IMR-90 (cell line): ENCODE measurements at regions not wholly inside any gene's neighbourhood (a gene's known extent, or its start where the extent isn't known, plus 50 kb on each side); places are given as distances from the start of the nearest gene placed in this dataset.

Source experiments
- ATAC-seq: fragments of 200-7000 bp; cut with Tn5 transposase; 2 replicates; pipeline ENCODE4 v1.9.1; 2020; ENCODE audit warnings: low read depth, mild to moderate bottlenecking, moderate library complexity
- BruUV-seq: library from RNA; stranded (reverse); fragments of 400-500 nt; replicated peaks from 2 replicates; lab custom pipeline; 2021; lab: Mats Ljungman, UMichigan
- CTCF ChIA-PET: fragments of 300-600 bp; formaldehyde crosslinking; extraction: SDS; loops from one replicate; lab custom pipeline; 2021; ENCODE audit warnings: antibody characterized with exemption; lab: Yijun Ruan, JAX
- POLR2A ChIA-PET: fragments of 300-600 bp; sonication (Branson Sonifier 250); formaldehyde crosslinking; loops from one replicate; lab custom pipeline; 2022; ENCODE audit warnings: antibody characterized with exemption; ENCODE audit not compliant: unreplicated experiment; lab: Charles Lee
- DNase-seq: peaks from one replicate; pipeline ENCODE4 v3.0.0; 2013
- H2AFZ ChIP-seq: replicated peaks from 2 replicates; pipeline ENCODE3; 2013; ENCODE audit warnings: low read length, mild to moderate bottlenecking; ENCODE audit not compliant: poor library complexity
- H2AK5ac ChIP-seq: 2 replicates; pipeline ENCODE4 v1.6.1; 2013; ENCODE audit warnings: low read depth, low read length, inconsistent platforms
- H2AK9ac ChIP-seq: replicated peaks from 2 replicates; pipeline ENCODE3; 2013; ENCODE audit warnings: mild to moderate bottlenecking, low read depth, low read length, moderate library complexity; ENCODE audit not compliant: poor library complexity
- H2BK120ac ChIP-seq: 2 replicates; pipeline ENCODE4 v1.6.1; 2013; ENCODE audit warnings: low read depth, low read length, inconsistent platforms
- H2BK15ac ChIP-seq: 3 replicates; pipeline ENCODE4 v1.6.1; 2013; ENCODE audit warnings: low read depth, low read length, inconsistent platforms
- H2BK20ac ChIP-seq: 2 replicates; pipeline ENCODE4 v1.6.1; 2013; ENCODE audit warnings: low read depth, mild to moderate bottlenecking, inconsistent platforms, low read length, moderate library complexity
- H2BK5ac ChIP-seq: 2 replicates; pipeline ENCODE4 v1.6.1; 2013; ENCODE audit warnings: mild to moderate bottlenecking, low read depth, low read length, inconsistent platforms; ENCODE audit not compliant: poor library complexity, severe bottlenecking
- H3K14ac ChIP-seq: replicated peaks from 2 replicates; pipeline ENCODE4 v1.6.1; 2013; ENCODE audit warnings: low read depth, low read length, inconsistent platforms
- H3K18ac ChIP-seq: 2 replicates; pipeline ENCODE4 v1.6.1; 2013; ENCODE audit warnings: low read depth, low read length, control low read depth
- H3K23ac ChIP-seq: 2 replicates; pipeline ENCODE4 v1.6.1; 2013; ENCODE audit warnings: low read depth, low read length, inconsistent platforms
- H3K27ac ChIP-seq: 2 replicates; pipeline ENCODE4 v1.5.1; 2013; ENCODE audit warnings: mild to moderate bottlenecking, control low read depth, low read length; ENCODE audit not compliant: insufficient read depth
- H3K27me3 ChIP-seq: 2 replicates; pipeline ENCODE4 v1.6.1; 2013; ENCODE audit warnings: low read length; ENCODE audit not compliant: control insufficient read depth, insufficient read depth
- H3K36me3 ChIP-seq: 2 replicates; pipeline ENCODE4 v1.6.1; 2013; ENCODE audit warnings: low read length, mixed read lengths; ENCODE audit not compliant: control insufficient read depth, insufficient read depth
- H3K4ac ChIP-seq: 2 replicates; pipeline ENCODE4 v1.6.1; 2013; ENCODE audit warnings: low read depth, low read length, inconsistent platforms
- H3K4me1 ChIP-seq: 2 replicates; pipeline ENCODE4 v1.6.1; 2013; ENCODE audit warnings: low read length, mixed read lengths; ENCODE audit not compliant: control insufficient read depth, insufficient read depth
- H3K4me2 ChIP-seq: 2 replicates; pipeline ENCODE4 v1.6.1; 2013; ENCODE audit warnings: low read depth, mild to moderate bottlenecking, control low read depth, low read length, moderate library complexity
- H3K4me3 ChIP-seq: 2 replicates; pipeline ENCODE4 v1.5.1; 2013; ENCODE audit warnings: low read depth, mild to moderate bottlenecking, control low read depth, low read length, moderate library complexity; ENCODE audit not compliant: insufficient read depth
- H3K56ac ChIP-seq: 2 replicates; pipeline ENCODE4 v1.6.1; 2013; ENCODE audit warnings: low read length, inconsistent platforms; ENCODE audit not compliant: insufficient read depth; ENCODE audit errors: extremely low read depth
- H3K79me1 ChIP-seq, 2 experiments: 2 replicates each; pipeline ENCODE4 v1.6.1; 2013; ENCODE audit warnings: low read length in 2 of 2, inconsistent platforms in 1 of 2, low read depth in 1 of 2
- H3K9ac ChIP-seq: 2 replicates; pipeline ENCODE4 v1.6.1; 2013; ENCODE audit warnings: low read depth, low read length, control low read depth
- H3K9me1 ChIP-seq: 2 replicates; pipeline ENCODE4 v1.6.1; 2013; ENCODE audit warnings: low read length, inconsistent platforms; ENCODE audit not compliant: insufficient read depth
- H3K9me3 ChIP-seq: 2 replicates; pipeline ENCODE4 v1.6.1; 2013; ENCODE audit warnings: low read length; ENCODE audit not compliant: control insufficient read depth, insufficient read depth
- H4K20me1 ChIP-seq: 2 replicates; pipeline ENCODE4 v1.6.1; 2013; ENCODE audit warnings: low read length, inconsistent platforms; ENCODE audit not compliant: insufficient read depth
- H4K5ac ChIP-seq: 2 replicates; pipeline ENCODE4 v1.6.1; 2013; ENCODE audit warnings: mild to moderate bottlenecking, low read depth, low read length, control low read depth
- H4K8ac ChIP-seq, 2 experiments: 2 replicates each; pipeline ENCODE4 v1.6.1; 2013; ENCODE audit warnings: low read depth in 2 of 2, low read length in 2 of 2, control low read depth in 1 of 2, inconsistent platforms in 1 of 2
- H4K91ac ChIP-seq: 2 replicates; pipeline ENCODE4 v1.6.1; 2013; ENCODE audit warnings: low read depth, low read length, inconsistent platforms; ENCODE audit not compliant: insufficient read depth
- CHD1 ChIP-seq: IDR thresholded peaks from 2 replicates; pipeline ENCODE4 v1.6.1; 2012; ENCODE audit warnings: low read depth, low read length, improper control_type of control experiment
- FOS ChIP-seq: fragments of 150-350 bp; IDR thresholded peaks from 2 replicates; pipeline ENCODE4 v1.6.1; 2016; ENCODE audit warnings: low read depth, low read length
- MAZ ChIP-seq: IDR thresholded peaks from 2 replicates; pipeline ENCODE4 v1.6.1; 2012; ENCODE audit warnings: low read depth, mild to moderate bottlenecking, low read length, improper control_type of control experiment, moderate library complexity, borderline replicate concordance
- NFE2L2 ChIP-seq: fragments of 150-350 bp; IDR thresholded peaks from 2 replicates; pipeline ENCODE4 v1.6.1; 2016; ENCODE audit warnings: low read depth, mild to moderate bottlenecking, low read length
- POLR2A ChIP-seq: IDR thresholded peaks from 2 replicates; pipeline ENCODE4 v1.6.1; 2012; ENCODE audit warnings: mild to moderate bottlenecking, low read depth, low read length
- RFX5 ChIP-seq: IDR thresholded peaks from 2 replicates; pipeline ENCODE4 v1.8.0; 2012; ENCODE audit warnings: low read depth, mild to moderate bottlenecking, low read length, moderate library complexity
- WGBS, 2 experiments: methylation state at CpG; one replicate each; pipeline versions ENCODE4 v1.1.5 to v1.1.7; 2013; ENCODE audit warnings: missing lambda C conversion rate in 2 of 2; ENCODE audit not compliant: insufficient read length in 1 of 2; ENCODE audit errors: extremely low coverage in 2 of 2; 5-methylcytosine and 5-hydroxymethylcytosine counted together
- dilution Hi-C: fragments of 300-500 bp; cut with HindIII; formaldehyde crosslinking; loops from one replicate; pipeline ENCODE4 v1.14.3; 2018; ENCODE audit warnings: low sequenced_read_pairs; ENCODE audit not compliant: unreplicated experiment
- in situ Hi-C: fragments of 300-500 bp; cut with MboI; formaldehyde crosslinking; loops from 3 replicates; pipeline ENCODE4 v1.14.3; 2019; ENCODE audit warnings: low sequenced_read_pairs, inconsistent platforms, mixed read lengths
- intact Hi-C: fragments of 100-400 bp; cut with micrococcal nuclease; formaldehyde crosslinking; loops from 2 replicates; pipeline ENCODE4 v1.10.0; 2022

DNA sequence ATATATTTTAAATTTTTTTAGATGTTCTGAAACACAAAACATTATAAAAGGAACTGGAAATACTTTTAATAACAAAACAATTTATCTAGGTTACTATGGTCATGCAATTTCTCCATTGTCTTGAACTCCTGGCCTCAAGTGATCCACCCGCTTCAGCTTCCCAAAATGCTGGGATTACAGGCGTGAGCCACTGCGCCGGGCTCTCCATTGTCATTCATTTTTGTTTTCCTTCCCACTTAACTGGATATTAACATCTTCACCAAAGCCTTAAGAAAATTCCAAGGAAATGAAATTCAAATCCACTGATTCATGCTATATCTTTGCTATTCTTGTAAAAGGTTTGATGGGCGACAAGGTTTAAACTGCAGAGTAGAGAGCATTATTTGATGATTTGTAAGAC is 279.5 kb upstream of the PKN2 start:
- Histone ChIP-seq H4K8ac (no peak overlapping the region), H3K36me3 (no peaks in the 10 kb centered on the region), H3K4me2 (no peak overlapping the region), H2BK15ac (no peak overlapping the region), H3K56ac (no peak overlapping the region), H2AK5ac (no peak overlapping the region), H2BK5ac (no peak overlapping the region), H2BK20ac (no peak overlapping the region), H4K91ac (no peak overlapping the region), H2AK9ac (no peak overlapping the region), H3K27ac (no peak overlapping the region), H2AFZ (no peak overlapping the region), H4K20me1 (no peaks in the 10 kb centered on the region), H3K23ac (no peak overlapping the region), H3K79me1 (no peaks in the 10 kb centered on the region), H3K4me1 (no peaks in the 10 kb centered on the region), H4K5ac (no peak overlapping the region), H3K9me1 (no peaks in the 10 kb centered on the region), H3K27me3 (no peaks in the 10 kb centered on the region), H3K4ac (no peak overlapping the region), H3K4me3 (no peak overlapping the region), H3K9me3 (no peaks in the 10 kb centered on the region), H3K18ac (no peak overlapping the region), H3K14ac (no peak overlapping the region), H2BK120ac (no peak overlapping the region), H3K9ac (no peak overlapping the region)
- POLR2A ChIA-PET: no interaction called here
- no peak for ATAC-seq
- dilution Hi-C loops: no loop called here
- intact Hi-C loops: no loop called here
- CTCF ChIA-PET: no interaction called here
- in situ Hi-C loops: no loop called here
- BruUV-seq: no TSS peak
- TF ChIP-seq CHD1 (no peak), NFE2L2 (no peak), MAZ (no peak), FOS (no peak), POLR2A (no peak), RFX5 (no peak)
- no CpG with 5 or more reads among the region's 5 CpGs for WGBS, 2 experiments
- no peak for DNase-seq
